Progenitor cell of endocrine pancreas (in vitro differentiated cells): ENCODE measurements at regions not wholly inside any gene's neighbourhood (a gene's known extent, or its start where the extent isn't known, plus 50 kb on each side); places are given as distances from the start of the nearest gene placed in this dataset.
"Not testable (repeated sequence)": the region's sequence is repeated elsewhere in the genome, so short reads cannot be mapped to it uniquely, and the experiment has no call there.

Source experiments
- DNase-seq: peaks from one replicate; pipeline ENCODE4 v3.0.0; 2021; ENCODE audit warnings: low spot score; ENCODE audit not compliant: unreplicated experiment
- H3K27ac Mint-ChIP-seq: 2 replicates; pipeline ENCODE4 v1.8.0; 2021; ENCODE audit warnings: mild to moderate bottlenecking, moderate library complexity, mixed read lengths
- H3K27me3 Mint-ChIP-seq: 2 replicates; pipeline ENCODE4 v1.8.0; 2021; ENCODE audit warnings: mixed read lengths
- H3K36me3 Mint-ChIP-seq: 2 replicates; pipeline ENCODE4 v1.8.0; 2022; ENCODE audit warnings: mixed read lengths; ENCODE audit not compliant: insufficient read depth
- H3K4me1 Mint-ChIP-seq: 2 replicates; pipeline ENCODE4 v1.8.0; 2021; ENCODE audit warnings: low read depth, mixed read lengths
- H3K4me3 Mint-ChIP-seq: 2 replicates; pipeline ENCODE4 v1.8.0; 2021; ENCODE audit warnings: low read depth, mild to moderate bottlenecking, moderate library complexity, mixed read lengths
- H3K9me3 Mint-ChIP-seq: 2 replicates; pipeline ENCODE4 v1.8.0; 2021; ENCODE audit warnings: low read depth, mixed read lengths
- TF ChIP-seq, protein P1 (sequence below): fragments of 200-600 bp; sonication (generic); IDR thresholded peaks from one replicate; pipeline ENCODE4 v1.5.0; 2021; ENCODE audit warnings: antibody characterized with exemption, mild to moderate bottlenecking; ENCODE audit not compliant: unreplicated experiment

DNA sequence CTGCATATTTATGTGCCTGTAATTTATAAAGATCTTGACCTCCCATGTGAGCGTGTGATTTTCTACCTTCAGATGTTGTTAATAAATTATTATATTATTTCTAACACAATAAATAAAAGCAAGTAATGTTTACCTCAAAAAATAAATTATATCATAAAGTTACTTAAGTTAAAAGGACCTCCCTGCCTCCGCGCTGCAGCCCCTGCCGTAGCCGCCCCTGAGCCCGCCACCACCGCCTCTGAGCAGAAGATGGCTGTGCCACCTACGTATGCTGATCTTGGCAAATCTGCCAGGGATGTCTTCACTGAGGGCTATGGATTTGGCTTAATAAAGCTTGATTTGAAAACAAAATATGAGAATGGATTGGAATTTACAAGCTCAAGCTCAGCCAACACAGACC, 119.6 kb upstream of the BRWD3 start:
- H3K4me3 Mint-ChIP-seq, result no peak overlapping the region
- H3K36me3 Mint-ChIP-seq, result no peaks in the 10 kb centered on the region
- no peak for DNase-seq
- H3K4me1 Mint-ChIP-seq, result no peaks in the 10 kb centered on the region
- TF ChIP-seq, protein P1, sequence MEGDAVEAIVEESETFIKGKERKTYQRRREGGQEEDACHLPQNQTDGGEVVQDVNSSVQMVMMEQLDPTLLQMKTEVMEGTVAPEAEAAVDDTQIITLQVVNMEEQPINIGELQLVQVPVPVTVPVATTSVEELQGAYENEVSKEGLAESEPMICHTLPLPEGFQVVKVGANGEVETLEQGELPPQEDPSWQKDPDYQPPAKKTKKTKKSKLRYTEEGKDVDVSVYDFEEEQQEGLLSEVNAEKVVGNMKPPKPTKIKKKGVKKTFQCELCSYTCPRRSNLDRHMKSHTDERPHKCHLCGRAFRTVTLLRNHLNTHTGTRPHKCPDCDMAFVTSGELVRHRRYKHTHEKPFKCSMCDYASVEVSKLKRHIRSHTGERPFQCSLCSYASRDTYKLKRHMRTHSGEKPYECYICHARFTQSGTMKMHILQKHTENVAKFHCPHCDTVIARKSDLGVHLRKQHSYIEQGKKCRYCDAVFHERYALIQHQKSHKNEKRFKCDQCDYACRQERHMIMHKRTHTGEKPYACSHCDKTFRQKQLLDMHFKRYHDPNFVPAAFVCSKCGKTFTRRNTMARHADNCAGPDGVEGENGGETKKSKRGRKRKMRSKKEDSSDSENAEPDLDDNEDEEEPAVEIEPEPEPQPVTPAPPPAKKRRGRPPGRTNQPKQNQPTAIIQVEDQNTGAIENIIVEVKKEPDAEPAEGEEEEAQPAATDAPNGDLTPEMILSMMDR, result no peak
- H3K27ac Mint-ChIP-seq, result no peak overlapping the region
- H3K27me3 Mint-ChIP-seq, result no peaks in the 10 kb centered on the region
- peaks cover 46% of the 10 kb centered on the region for H3K9me3 Mint-ChIP-seq

DNA sequence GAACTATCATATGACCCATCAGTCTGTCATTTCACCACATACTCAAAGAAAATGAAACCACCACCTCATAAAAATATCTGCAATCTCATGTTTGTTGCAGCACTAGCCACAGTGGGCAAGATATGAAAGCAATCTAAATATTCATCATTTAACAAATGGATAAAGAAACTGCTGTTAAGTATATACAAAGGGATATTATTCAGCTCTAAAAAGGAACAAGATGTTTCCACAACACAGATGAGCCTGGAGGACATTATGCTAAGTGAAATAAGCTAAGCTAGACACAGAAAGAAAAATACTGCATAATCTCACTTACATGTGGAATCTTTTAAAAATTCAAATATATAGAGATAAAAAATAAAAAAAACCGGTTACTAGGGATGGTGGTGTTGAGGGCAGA, 108.2 kb upstream of the BRWD3 start:
- H3K4me3 Mint-ChIP-seq, result no peak overlapping the region
- no peaks in the 10 kb centered on the region for H3K4me1 Mint-ChIP-seq
- peaks cover 62% of the 10 kb centered on the region for H3K9me3 Mint-ChIP-seq
- TF ChIP-seq, protein P1, result no peak
- H3K27ac Mint-ChIP-seq, result no peak overlapping the region
- no peaks in the 10 kb centered on the region for H3K27me3 Mint-ChIP-seq
- no peaks in the 10 kb centered on the region for H3K36me3 Mint-ChIP-seq
- DNase-seq, result no peak

DNA sequence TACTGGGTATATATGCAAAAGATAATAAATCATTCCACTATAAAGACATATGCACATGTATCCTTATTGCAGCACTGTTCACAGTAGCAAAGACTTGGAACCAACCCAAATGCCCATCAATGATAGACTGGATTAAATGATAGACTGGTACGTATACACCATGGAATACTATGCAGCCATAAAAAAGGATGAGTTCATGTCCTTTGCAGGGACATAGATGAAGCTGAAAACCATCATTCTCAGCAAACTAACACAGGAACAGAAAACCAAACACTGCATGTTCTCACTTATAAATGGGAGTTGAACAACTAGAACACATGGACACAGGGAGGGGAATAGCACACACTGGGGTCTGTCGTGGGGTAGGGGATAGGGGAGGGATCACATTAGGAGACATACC, 102.7 kb upstream of the BRWD3 start:
- H3K9me3 Mint-ChIP-seq, result peaks cover 67% of the 10 kb centered on the region
- DNase-seq, H3K4me3 Mint-ChIP-seq, H3K36me3 Mint-ChIP-seq, H3K4me1 Mint-ChIP-seq, H3K27ac Mint-ChIP-seq, H3K27me3 Mint-ChIP-seq: not testable (repeated sequence)

DNA sequence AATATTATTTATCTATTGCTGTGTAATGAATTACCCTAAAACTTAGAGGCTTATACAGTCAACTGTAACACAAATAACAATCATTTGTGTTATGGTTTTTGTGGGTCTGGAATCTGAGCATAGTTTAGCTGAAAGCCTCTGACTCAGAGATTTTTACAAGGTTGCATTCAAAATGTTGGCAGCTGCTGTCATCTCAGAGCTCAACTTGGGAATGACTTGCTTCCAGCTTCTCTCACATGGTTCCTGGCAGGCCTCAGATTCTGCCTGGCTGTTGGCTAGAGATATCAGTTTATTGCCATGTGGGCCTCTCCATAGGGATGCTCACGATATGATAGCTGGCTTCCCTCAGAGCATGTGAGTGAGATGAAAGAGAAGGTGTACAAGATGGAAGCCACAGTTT, 70.2 kb upstream of the BRWD3 start:
- DNase-seq, result no peak
- TF ChIP-seq, protein P1, result no peak
- no peaks in the 10 kb centered on the region for H3K4me1 Mint-ChIP-seq
- no peak overlapping the region for H3K4me3 Mint-ChIP-seq
- H3K27ac Mint-ChIP-seq, result no peak overlapping the region
- H3K9me3 Mint-ChIP-seq, result peaks cover 18% of the 10 kb centered on the region
- H3K36me3 Mint-ChIP-seq, result no peaks in the 10 kb centered on the region
- H3K27me3 Mint-ChIP-seq, result no peaks in the 10 kb centered on the region

DNA sequence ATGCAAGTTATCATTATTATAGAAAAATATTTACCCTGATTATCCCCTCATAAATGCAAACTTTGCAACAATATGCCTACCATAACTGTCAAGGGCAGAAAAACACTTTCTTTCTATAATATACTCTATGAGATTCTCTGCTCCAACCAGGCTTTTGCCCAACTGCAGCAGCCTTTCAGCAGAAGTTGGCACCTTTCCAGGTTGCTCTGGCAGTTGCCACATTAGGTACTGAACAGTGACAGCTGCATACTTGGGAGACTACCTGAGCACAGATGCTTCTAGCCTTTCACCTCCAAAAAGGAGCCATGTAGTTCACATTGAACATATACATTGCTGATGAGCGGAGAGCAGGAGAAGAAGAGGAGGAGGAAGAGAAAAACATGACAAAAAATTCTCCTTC, 69.5 kb upstream of the BRWD3 start:
- Mint-ChIP-seq H3K9me3 (peaks cover 13% of the 10 kb centered on the region), H3K4me3 (no peak overlapping the region), H3K4me1 (no peaks in the 10 kb centered on the region), H3K27ac (no peak overlapping the region), H3K36me3 (no peaks in the 10 kb centered on the region), H3K27me3 (no peaks in the 10 kb centered on the region)
- TF ChIP-seq, protein P1, result no peak
- DNase-seq, result no peak

DNA sequence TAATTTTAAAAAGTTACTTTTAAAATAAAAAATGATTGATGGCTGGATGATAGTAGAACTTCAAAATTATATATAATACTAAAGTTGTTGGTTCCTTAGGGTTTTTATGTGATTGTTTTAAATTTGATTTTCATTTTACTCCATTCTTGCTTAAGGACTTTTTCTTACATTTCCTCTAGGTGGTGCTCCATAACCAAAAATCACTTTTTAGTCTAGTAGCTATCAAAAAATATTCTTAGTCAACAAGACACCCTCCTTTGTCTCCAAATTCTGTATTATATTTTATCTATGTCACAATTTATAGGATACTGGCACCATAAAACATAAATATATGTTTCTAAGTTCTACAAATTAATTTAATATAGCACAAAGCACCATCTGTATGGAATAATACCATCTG, 67.2 kb upstream of the BRWD3 start:
- no peak overlapping the region for H3K27ac Mint-ChIP-seq
- no peak overlapping the region for H3K4me3 Mint-ChIP-seq
- DNase-seq, result no peak
- H3K4me1 Mint-ChIP-seq, result no peaks in the 10 kb centered on the region
- H3K36me3 Mint-ChIP-seq, result no peaks in the 10 kb centered on the region
- TF ChIP-seq, protein P1, result peak; percentile 61
- peaks cover 13% of the 10 kb centered on the region for H3K9me3 Mint-ChIP-seq
- H3K27me3 Mint-ChIP-seq, result no peaks in the 10 kb centered on the region
